RWPE2 (cell line): ENCODE measurements at regions not wholly inside any gene's neighbourhood (a gene's known extent, or its start where the extent isn't known, plus 50 kb on each side); places are given as distances from the start of the nearest gene placed in this dataset.

ENCODE experiments used
- ATAC-seq: fragments of 200-7000 bp; cut with Tn5 transposase; 3 replicates; pipeline ENCODE4 v1.9.1; 2021; ENCODE audit warnings: low read depth
- DNase-seq: peaks from one replicate; pipeline ENCODE4 v3.0.0-alpha.2; 2020; ENCODE audit warnings: low spot score
- H3K27ac ChIP-seq: fragments of 450-650 bp; 2 replicates; pipeline ENCODE4 v1.5.1; 2017; ENCODE audit warnings: mild to moderate bottlenecking; ENCODE audit not compliant: poor library complexity, severe bottlenecking
- H3K27me3 ChIP-seq: fragments of 250-450 bp; sonication (Bioruptor Pico); 2 replicates; pipeline ENCODE4 v1.5.1; 2021; ENCODE audit warnings: mild to moderate bottlenecking, moderate library complexity; ENCODE audit not compliant: insufficient read depth, poor library complexity, severe bottlenecking
- H3K36me3 ChIP-seq: fragments of 250-450 bp; sonication (Bioruptor Pico); 2 replicates; pipeline ENCODE4 v1.5.1; 2020; ENCODE audit warnings: low read depth, mild to moderate bottlenecking, moderate library complexity
- H3K4me1 ChIP-seq: fragments of 250-450 bp; sonication (Bioruptor Pico); 2 replicates; pipeline ENCODE4 v1.5.1; 2021; ENCODE audit warnings: mild to moderate bottlenecking, moderate library complexity; ENCODE audit not compliant: insufficient read depth, poor library complexity, severe bottlenecking
- H3K4me3 ChIP-seq: fragments of 250-450 bp; sonication (Bioruptor Pico); 2 replicates; pipeline ENCODE4 v1.5.1; 2021; ENCODE audit warnings: mild to moderate bottlenecking, moderate library complexity; ENCODE audit not compliant: severe bottlenecking
- H3K9me3 ChIP-seq: fragments of 250-450 bp; sonication (Bioruptor Pico); 2 replicates; pipeline ENCODE4 v1.5.1; 2021; ENCODE audit warnings: mild to moderate bottlenecking, moderate library complexity; ENCODE audit not compliant: severe bottlenecking
- CTCF ChIP-seq: fragments of 450-650 bp; IDR thresholded peaks from one replicate; pipeline ENCODE4 v1.5.1; 2017; ENCODE audit warnings: mild to moderate bottlenecking, moderate library complexity; ENCODE audit not compliant: poor library complexity, severe bottlenecking

DNA sequence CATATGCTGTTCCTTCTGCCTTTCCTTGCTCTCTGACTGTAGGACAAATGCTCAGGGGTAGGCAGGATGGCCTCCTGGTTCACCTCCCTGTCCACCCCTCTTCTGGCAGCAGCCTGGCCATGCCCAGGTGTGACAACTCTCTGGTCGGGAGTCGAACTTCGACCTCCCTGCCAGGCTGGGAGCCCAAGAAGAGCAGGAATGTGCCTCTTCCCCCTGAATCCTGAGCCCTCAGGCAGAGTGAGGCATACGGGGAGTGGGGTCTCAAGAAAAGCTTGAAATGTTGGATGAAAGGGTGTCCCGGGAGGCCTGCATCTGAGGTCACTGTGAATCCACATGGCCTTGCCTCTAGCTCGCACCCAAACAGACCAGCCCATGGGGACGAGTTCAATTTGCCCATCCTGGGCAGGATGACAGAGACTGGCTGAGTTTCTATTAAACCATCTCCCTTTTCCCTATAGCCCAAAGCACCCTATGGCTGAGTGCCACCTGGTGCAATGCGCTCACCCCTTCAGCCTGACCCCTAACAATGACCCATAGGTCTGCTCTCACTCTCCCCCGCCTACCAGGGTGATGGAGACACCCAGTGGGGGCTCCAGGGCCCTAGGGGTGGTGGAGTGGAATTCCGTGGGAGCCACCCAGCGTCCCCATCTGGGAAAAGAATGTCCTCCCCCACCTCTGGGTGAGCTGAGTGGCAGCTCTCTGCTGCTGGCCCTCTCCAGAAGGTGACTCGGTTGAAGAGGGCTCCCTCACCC is 52.9 kb upstream of the DIO3 start:
- Histone ChIP-seq H3K27me3 (no peaks in the 10 kb centered on the region), H3K9me3 (no peaks in the 10 kb centered on the region), H3K4me3 (no peak overlapping the region), H3K27ac (no peak overlapping the region), H3K4me1 (no peaks in the 10 kb centered on the region), H3K36me3 (no peaks in the 10 kb centered on the region)
- TF ChIP-seq CTCF, result no peak
- no peak for ATAC-seq
- DNase-seq, result peak; percentile 64

DNA sequence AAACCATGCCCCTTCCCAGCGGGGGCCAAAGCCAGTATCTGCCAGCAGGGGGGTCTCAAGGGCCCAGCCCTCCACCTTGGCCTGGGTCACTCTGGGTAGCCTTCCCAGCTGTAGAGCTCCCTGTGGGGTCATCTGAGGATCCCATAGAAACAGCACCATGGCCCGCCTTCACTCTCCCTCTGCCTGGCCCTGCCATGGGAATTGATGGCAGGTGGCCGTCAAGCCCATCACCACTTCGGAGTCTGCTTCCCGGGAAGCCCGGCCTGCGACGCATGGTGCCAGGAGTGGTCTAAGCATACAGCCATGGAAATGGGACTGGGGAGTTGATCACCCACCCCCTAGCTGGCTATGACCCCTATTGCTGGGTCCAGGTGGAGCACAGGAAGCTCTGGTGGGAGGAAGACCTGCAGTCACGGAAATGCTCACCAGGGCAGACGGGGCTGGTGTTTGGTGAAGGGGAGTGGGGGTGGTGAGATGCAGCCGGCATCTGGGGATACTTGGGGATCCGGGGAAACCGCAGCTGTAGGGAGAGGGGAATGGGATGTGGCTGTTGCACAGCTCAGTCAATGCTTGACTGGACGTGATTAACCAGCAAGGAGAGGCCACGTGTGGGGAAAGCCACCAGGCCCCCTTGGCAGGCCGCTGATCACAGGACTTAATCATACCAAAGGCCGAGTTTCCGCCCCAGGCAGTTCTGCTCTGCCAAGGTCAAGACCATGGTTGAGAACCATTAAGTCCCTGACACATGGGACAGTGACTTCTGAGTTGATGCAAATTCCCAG is 52.2 kb upstream of the DIO3 start:
- H3K4me3 ChIP-seq, result no peak overlapping the region
- ATAC-seq, result no peak
- DNase-seq, result peak; percentile 50
- no peaks in the 10 kb centered on the region for H3K4me1 ChIP-seq
- H3K27me3 ChIP-seq, result no peaks in the 10 kb centered on the region
- H3K36me3 ChIP-seq, result no peaks in the 10 kb centered on the region
- H3K27ac ChIP-seq, result no peak overlapping the region
- no peak for TF ChIP-seq CTCF
- H3K9me3 ChIP-seq, result no peaks in the 10 kb centered on the region

- no peaks in the 10 kb centered on the region for H3K27me3 ChIP-seq
- DNase-seq (peak; percentile 52), ATAC-seq (no peak)
- no peaks in the 10 kb centered on the region for H3K9me3 ChIP-seq
- TF ChIP-seq CTCF, result no peak
- H3K4me3 ChIP-seq, result no peak overlapping the region
- H3K27ac ChIP-seq, result no peak overlapping the region
- H3K36me3 ChIP-seq, result no peaks in the 10 kb centered on the region
- H3K4me1 ChIP-seq, result no peaks in the 10 kb centered on the region
These were observed 51.4 kb upstream of the DIO3 start for GRCh38 chr14:101509730-101510371.

DNA sequence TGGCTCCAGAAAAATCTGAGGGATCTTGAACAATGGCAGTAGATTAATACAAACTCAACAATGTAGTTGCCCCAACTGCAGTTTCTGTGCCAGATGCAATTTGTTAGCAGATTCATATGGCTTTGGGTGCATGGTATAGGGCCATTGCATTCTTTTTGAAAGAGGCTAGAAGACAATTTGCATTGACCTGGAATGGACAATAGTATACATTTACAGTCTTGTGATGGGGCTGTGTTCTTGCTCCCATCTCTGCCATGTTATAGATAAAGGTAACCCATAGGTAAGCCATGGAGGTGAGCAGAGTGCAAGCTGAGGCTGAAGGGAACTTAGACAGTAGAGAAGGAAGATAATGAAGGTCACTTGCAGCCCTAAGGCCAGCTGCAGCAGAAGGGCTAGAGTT is 50.1 kb upstream of the DIO3 start:
- no peak for TF ChIP-seq CTCF
- no peaks in the 10 kb centered on the region for H3K4me1 ChIP-seq
- DNase-seq (peak; percentile 11), ATAC-seq (no peak)
- no peak overlapping the region for H3K4me3 ChIP-seq
- H3K9me3 ChIP-seq, result no peaks in the 10 kb centered on the region
- H3K27ac ChIP-seq, result no peak overlapping the region
- H3K36me3 ChIP-seq, result no peaks in the 10 kb centered on the region
- H3K27me3 ChIP-seq, result no peaks in the 10 kb centered on the region
